HEK293 (cell line): ENCODE measurements at regions not wholly inside any gene's neighbourhood (a gene's known extent, or its start where the extent isn't known, plus 50 kb on each side); places are given as distances from the start of the nearest gene placed in this dataset.

Experiments used
- ZNF302 ChIP-seq: fragments of 450-650 bp; formaldehyde crosslinking; IDR thresholded peaks from 2 replicates; pipeline ENCODE4 v1.5.1; 2016; ENCODE audit warnings: missing biosample characterization, missing genetic modification characterization, low read depth
- ZNF544 ChIP-seq: fragments of 450-650 bp; formaldehyde crosslinking; IDR thresholded peaks from 2 replicates; pipeline ENCODE4 v1.5.0; 2017; ENCODE audit warnings: missing biosample characterization, missing genetic modification characterization
- ZNF560 ChIP-seq: fragments of 450-650 bp; formaldehyde crosslinking; IDR thresholded peaks from 2 replicates; pipeline ENCODE4 v1.5.1; 2017; ENCODE audit warnings: missing biosample characterization, missing genetic modification characterization, borderline replicate concordance
- TF ChIP-seq, protein P1 (sequence below): fragments of 450-650 bp; formaldehyde crosslinking; IDR thresholded peaks from 2 replicates; pipeline ENCODE4 v1.5.1; 2016; ENCODE audit warnings: missing biosample characterization, missing genetic modification characterization, low read depth
- TF ChIP-seq, protein P2 (sequence below): fragments of 450-650 bp; formaldehyde crosslinking; IDR thresholded peaks from 2 replicates; pipeline ENCODE4 v1.5.1; 2016; ENCODE audit warnings: missing biosample characterization, missing genetic modification characterization

DNA sequence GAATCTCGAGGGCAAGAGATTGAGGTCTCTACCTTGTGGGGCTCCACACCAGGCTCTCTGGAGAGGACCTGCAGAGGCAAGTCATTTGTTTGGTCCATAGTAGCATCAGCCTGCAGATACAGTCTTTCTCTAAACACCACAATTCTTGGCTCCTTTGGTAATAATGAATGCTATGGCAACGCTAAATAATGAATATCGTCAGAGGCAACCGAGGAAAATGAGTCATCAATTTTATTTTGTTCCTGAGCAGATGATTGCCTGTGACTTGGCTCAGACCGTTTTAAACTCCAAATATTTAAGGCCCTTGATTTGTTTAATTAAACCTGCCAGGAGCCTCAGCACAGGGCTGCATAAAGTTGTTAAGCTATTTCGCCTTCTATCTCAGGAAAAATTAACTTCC is 924.1 kb upstream of the TMEM132C start:
- TF ChIP-seq ZNF302 = no peak
- TF ChIP-seq, protein P1, sequence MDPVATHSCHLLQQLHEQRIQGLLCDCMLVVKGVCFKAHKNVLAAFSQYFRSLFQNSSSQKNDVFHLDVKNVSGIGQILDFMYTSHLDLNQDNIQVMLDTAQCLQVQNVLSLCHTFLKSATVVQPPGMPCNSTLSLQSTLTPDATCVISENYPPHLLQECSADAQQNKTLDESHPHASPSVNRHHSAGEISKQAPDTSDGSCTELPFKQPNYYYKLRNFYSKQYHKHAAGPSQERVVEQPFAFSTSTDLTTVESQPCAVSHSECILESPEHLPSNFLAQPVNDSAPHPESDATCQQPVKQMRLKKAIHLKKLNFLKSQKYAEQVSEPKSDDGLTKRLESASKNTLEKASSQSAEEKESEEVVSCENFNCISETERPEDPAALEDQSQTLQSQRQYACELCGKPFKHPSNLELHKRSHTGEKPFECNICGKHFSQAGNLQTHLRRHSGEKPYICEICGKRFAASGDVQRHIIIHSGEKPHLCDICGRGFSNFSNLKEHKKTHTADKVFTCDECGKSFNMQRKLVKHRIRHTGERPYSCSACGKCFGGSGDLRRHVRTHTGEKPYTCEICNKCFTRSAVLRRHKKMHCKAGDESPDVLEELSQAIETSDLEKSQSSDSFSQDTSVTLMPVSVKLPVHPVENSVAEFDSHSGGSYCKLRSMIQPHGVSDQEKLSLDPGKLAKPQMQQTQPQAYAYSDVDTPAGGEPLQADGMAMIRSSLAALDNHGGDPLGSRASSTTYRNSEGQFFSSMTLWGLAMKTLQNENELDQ (tag by site-specific recombination) = no peak
- TF ChIP-seq ZNF560 (tag by site-specific recombination) = no peak
- TF ChIP-seq, protein P2, sequence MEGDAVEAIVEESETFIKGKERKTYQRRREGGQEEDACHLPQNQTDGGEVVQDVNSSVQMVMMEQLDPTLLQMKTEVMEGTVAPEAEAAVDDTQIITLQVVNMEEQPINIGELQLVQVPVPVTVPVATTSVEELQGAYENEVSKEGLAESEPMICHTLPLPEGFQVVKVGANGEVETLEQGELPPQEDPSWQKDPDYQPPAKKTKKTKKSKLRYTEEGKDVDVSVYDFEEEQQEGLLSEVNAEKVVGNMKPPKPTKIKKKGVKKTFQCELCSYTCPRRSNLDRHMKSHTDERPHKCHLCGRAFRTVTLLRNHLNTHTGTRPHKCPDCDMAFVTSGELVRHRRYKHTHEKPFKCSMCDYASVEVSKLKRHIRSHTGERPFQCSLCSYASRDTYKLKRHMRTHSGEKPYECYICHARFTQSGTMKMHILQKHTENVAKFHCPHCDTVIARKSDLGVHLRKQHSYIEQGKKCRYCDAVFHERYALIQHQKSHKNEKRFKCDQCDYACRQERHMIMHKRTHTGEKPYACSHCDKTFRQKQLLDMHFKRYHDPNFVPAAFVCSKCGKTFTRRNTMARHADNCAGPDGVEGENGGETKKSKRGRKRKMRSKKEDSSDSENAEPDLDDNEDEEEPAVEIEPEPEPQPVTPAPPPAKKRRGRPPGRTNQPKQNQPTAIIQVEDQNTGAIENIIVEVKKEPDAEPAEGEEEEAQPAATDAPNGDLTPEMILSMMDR (tag by site-specific recombination) = no peak
- no peak for TF ChIP-seq ZNF544
